CD4-positive, alpha-beta memory T cell (primary cell): ENCODE measurements at regions not wholly inside any gene's neighbourhood (a gene's known extent, or its start where the extent isn't known, plus 50 kb on each side); places are given as distances from the start of the nearest gene placed in this dataset.

Experiments used
- CTCF ChIA-PET: fragments of 350-600 bp; sonication (Branson Sonifier 250); formaldehyde crosslinking; loops from one replicate; lab custom pipeline; 2021; ENCODE audit warnings: inconsistent platforms; ENCODE audit not compliant: partially characterized antibody; lab: Charles Lee
- POLR2A ChIA-PET: fragments of 350-600 bp; sonication (Branson Sonifier 250); formaldehyde crosslinking; loops from one replicate; lab custom pipeline; 2021; ENCODE audit not compliant: partially characterized antibody; lab: Charles Lee
- DNase-seq, 5 donors: peaks; one replicate each; pipeline versions ENCODE4 v3.0.0 to v3.0.0-alpha.2; 2020 to 2022; ENCODE audit warnings: mixed read lengths in 1 of 5
- H3K27ac ChIP-seq: one replicate; pipeline ENCODE4 v1.7.0; 2013; ENCODE audit warnings: low read depth, low read length
- H3K27me3 ChIP-seq: 2 replicates; pipeline ENCODE4 v1.7.0; 2013; ENCODE audit warnings: mild to moderate bottlenecking, low read length, moderate library complexity; ENCODE audit not compliant: insufficient read depth
- H3K36me3 ChIP-seq: 2 replicates; pipeline ENCODE4 v1.7.0; 2013; ENCODE audit warnings: mild to moderate bottlenecking, low read length, moderate library complexity; ENCODE audit not compliant: insufficient read depth
- H3K4me1 ChIP-seq: 2 replicates; pipeline ENCODE4 v1.7.0; 2013; ENCODE audit warnings: mild to moderate bottlenecking, low read length, moderate library complexity; ENCODE audit not compliant: insufficient read depth
- H3K4me3 ChIP-seq, 2 donors: one replicate each; pipeline ENCODE4 v1.7.0; 2013; ENCODE audit warnings: low read length in 2 of 2, mild to moderate bottlenecking in 1 of 2
- H3K9me3 ChIP-seq, 2 donors: one replicate each; pipeline ENCODE4 v1.7.0; 2013; ENCODE audit warnings: low read length in 2 of 2, control low read depth in 1 of 2; ENCODE audit not compliant: control insufficient read depth in 1 of 2
- H3K27ac Mint-ChIP-seq, 7 donors: one replicate each; pipeline ENCODE4 v1.8.0; 2020 to 2021; ENCODE audit warnings: mixed read lengths in 7 of 7, mild to moderate bottlenecking in 6 of 7, inconsistent platforms in 3 of 7, moderate library complexity in 3 of 7
- H3K27me3 Mint-ChIP-seq, 2 donors: one replicate each; pipeline ENCODE4 v1.8.0; 2020 to 2021; ENCODE audit warnings: mixed read lengths in 2 of 2
- H3K36me3 Mint-ChIP-seq, 2 donors: one replicate each; pipeline ENCODE4 v1.8.0; 2020 to 2021; ENCODE audit warnings: mixed read lengths in 2 of 2, inconsistent platforms in 1 of 2, mild to moderate bottlenecking in 1 of 2
- H3K4me1 Mint-ChIP-seq, 4 donors: one replicate each; pipeline ENCODE4 v1.8.0; 2020 to 2021; ENCODE audit warnings: mixed read lengths in 4 of 4, mild to moderate bottlenecking in 1 of 4
- H3K4me3 Mint-ChIP-seq, 8 donors: one replicate each; pipeline ENCODE4 v1.8.0; 2020 to 2021; ENCODE audit warnings: mixed read lengths in 8 of 8, mild to moderate bottlenecking in 7 of 8, moderate library complexity in 6 of 8, inconsistent platforms in 3 of 8
- H3K9me3 Mint-ChIP-seq, 8 donors: one replicate each; pipeline ENCODE4 v1.8.0; 2020 to 2021; ENCODE audit warnings: mixed read lengths in 8 of 8, mild to moderate bottlenecking in 5 of 8, inconsistent platforms in 3 of 8, moderate library complexity in 1 of 8
- intact Hi-C: fragments of 100-400 bp; cut with micrococcal nuclease; formaldehyde crosslinking; loops from one replicate; pipeline ENCODE4 v1.15.1; 2023

DNA sequence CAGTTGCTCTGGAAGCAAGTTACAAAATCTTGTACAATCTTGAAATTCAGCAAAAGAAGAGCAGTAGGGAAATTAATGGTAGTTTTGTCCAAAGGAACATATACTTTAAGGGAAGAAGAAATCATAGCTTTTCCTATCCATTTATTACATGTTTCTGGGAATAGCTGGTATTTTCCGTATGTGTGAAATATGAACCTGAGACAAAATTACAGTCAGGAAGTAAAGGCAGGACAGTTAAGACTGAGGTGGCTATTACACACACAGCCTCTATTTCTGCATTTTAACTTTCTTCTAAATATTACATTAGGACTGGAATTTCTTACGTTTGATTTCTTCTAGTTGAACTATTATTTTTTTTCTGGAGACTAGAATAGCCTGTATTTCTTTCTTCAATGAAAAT, 1197.3 kb downstream of the SORCS3 start:
- H3K27me3 ChIP-seq = no peaks in the 10 kb centered on the region
- Mint-ChIP-seq H3K4me3 (peak overlapping the region; percentile 39 to 82 (median 64)), H3K36me3 (no peaks in the 10 kb centered on the region), H3K4me1 (peaks cover 4 to 20% (median 5%) of the 10 kb centered on the region in 4 donors), H3K27ac (peak overlapping the region in 5 of 7 donors; percentile 21 to 62 (median 54)), H3K27me3 (no peaks in the 10 kb centered on the region), H3K9me3 (peaks cover 0 to 4% (median 0%) of the 10 kb centered on the region in 8 donors)
- intact Hi-C loops = no loop called here
- peaks cover 15% of the 10 kb centered on the region for H3K4me1 ChIP-seq
- DNase-seq = no peak
- H3K9me3 ChIP-seq = no peaks in the 10 kb centered on the region
- H3K27ac ChIP-seq = no peak overlapping the region
- CTCF ChIA-PET = no interaction called here
- peak overlapping the region in 1 of 2 donors; percentile 17 for H3K4me3 ChIP-seq
- POLR2A ChIA-PET = no interaction called here
- no peaks in the 10 kb centered on the region for H3K36me3 ChIP-seq

DNA sequence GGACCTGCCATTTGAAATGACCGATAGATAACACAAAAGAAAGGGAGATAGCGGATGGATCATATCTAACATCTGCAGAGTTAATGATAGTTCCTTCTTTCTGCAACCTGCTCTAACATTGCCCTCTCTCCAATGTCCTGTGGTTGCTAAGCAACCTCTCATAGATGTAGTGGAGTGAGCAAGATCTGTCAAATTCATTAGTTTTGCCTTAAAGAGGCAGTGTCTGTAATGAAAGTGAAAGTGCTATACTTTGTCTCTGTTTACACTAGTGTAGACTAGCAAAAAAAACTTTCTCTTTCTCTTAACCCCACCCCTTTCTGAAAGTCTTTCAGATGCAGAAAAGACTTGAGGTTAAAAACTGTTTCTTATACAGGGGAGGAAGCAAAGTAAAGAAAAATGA, 1196.9 kb downstream of the SORCS3 start:
- H3K4me1 Mint-ChIP-seq = peaks cover 4 to 20% (median 5%) of the 10 kb centered on the region in 4 donors
- no peaks in the 10 kb centered on the region for H3K27me3 ChIP-seq
- H3K9me3 ChIP-seq = no peaks in the 10 kb centered on the region
- H3K27me3 Mint-ChIP-seq = no peaks in the 10 kb centered on the region
- peak overlapping the region in 1 of 2 donors; percentile 17 for H3K4me3 ChIP-seq
- peak overlapping the region; percentile 39 to 82 (median 64) for H3K4me3 Mint-ChIP-seq
- DNase-seq = peak in 3 of 5 donors; percentile 24 to 27 (median 24)
- no peaks in the 10 kb centered on the region for H3K36me3 Mint-ChIP-seq
- intact Hi-C loops = no loop called here
- ChIA-PET POLR2A (no interaction called here), CTCF (no interaction called here)
- no peaks in the 10 kb centered on the region for H3K36me3 ChIP-seq
- H3K27ac Mint-ChIP-seq = peak overlapping the region in 5 of 7 donors; percentile 21 to 62 (median 54)
- H3K4me1 ChIP-seq = peaks cover 13% of the 10 kb centered on the region
- no peak overlapping the region for H3K27ac ChIP-seq
- peaks cover 0 to 4% (median under 1%) of the 10 kb centered on the region in 8 donors for H3K9me3 Mint-ChIP-seq

DNA sequence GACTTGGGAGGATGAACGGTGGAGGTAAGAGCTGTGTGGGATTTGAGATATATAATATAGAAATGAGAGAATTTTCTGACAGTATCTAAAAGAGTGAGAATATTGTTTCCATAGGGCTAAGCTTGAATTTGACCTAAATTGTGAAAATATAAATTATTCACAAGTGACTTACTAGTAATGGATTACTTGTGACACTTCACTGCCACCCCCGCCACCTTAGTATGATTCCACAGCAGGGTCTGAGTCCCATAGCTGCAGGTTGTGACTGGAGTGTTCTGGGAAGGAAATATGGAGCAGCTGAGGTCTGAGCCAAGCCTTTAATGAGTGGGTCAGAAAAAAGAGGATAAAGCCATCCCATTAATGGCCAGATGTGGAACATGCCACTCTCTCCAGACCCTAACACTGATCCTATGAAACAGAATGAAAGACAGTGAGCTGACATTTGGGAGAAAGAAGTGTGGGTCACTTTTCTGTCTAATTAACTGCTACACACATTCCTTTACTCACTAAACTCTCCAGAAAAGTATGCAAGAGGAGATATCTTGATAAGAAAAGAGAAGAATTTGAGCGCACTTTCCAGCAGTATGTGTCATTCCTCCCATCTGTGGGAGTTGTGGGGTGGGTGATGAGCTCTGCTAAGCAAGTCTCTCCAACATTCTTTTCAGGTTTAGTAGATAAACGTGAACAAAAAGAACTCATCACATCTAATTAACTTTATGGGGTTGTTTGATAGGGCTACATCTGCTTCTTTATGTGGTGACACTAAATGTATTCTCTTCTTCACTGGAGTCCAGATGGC, 1193.4 kb downstream of the SORCS3 start:
- H3K4me3 ChIP-seq = no peak overlapping the region
- no peak for DNase-seq
- ChIA-PET POLR2A (no interaction called here), CTCF (no interaction called here)
- H3K27ac ChIP-seq = no peak overlapping the region
- Mint-ChIP-seq H3K4me3 (no peak overlapping the region), H3K36me3 (no peaks in the 10 kb centered on the region), H3K27me3 (no peaks in the 10 kb centered on the region), H3K4me1 (peaks cover 4 to 11% (median 5%) of the 10 kb centered on the region in 4 donors), H3K9me3 (peaks cover 0 to 9% (median 0%) of the 10 kb centered on the region in 8 donors), H3K27ac (no peak overlapping the region)
- H3K27me3 ChIP-seq = no peaks in the 10 kb centered on the region
- no peaks in the 10 kb centered on the region for H3K9me3 ChIP-seq
- peaks cover 7% of the 10 kb centered on the region for H3K4me1 ChIP-seq
- intact Hi-C loops = no loop called here
- no peaks in the 10 kb centered on the region for H3K36me3 ChIP-seq

DNA sequence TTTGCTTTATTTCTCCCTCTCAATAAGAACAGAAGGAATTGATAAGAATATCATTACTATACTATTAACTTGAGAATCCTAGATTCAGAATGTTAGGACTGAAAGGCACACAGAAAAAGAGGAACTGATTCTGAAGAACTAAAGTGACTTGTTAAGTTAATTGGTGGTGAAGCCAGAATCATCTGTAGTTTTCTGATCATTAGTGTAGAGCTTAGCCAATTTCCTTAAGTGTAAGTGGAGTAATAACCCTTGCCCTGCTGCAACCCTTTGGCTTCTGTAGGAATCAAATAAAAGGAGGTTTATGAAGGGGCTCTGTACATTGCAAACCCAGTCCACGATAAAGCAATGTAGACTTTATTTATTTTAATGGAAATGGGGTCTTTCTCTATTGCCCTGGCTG, 1186.0 kb downstream of the SORCS3 start:
- Mint-ChIP-seq H3K36me3 (no peaks in the 10 kb centered on the region), H3K27ac (no peak overlapping the region), H3K4me1 (no peaks in the 10 kb centered on the region), H3K4me3 (no peak overlapping the region), H3K9me3 (peaks cover 0 to 10% (median 4%) of the 10 kb centered on the region in 8 donors), H3K27me3 (no peaks in the 10 kb centered on the region)
- Histone ChIP-seq H3K4me1 (no peaks in the 10 kb centered on the region), H3K36me3 (no peaks in the 10 kb centered on the region), H3K27me3 (no peaks in the 10 kb centered on the region), H3K9me3 (no peaks in the 10 kb centered on the region), H3K4me3 (no peak overlapping the region), H3K27ac (no peak overlapping the region)
- ChIA-PET CTCF (no interaction called here), POLR2A (no interaction called here)
- intact Hi-C loops = no loop called here
- DNase-seq = no peak

DNA sequence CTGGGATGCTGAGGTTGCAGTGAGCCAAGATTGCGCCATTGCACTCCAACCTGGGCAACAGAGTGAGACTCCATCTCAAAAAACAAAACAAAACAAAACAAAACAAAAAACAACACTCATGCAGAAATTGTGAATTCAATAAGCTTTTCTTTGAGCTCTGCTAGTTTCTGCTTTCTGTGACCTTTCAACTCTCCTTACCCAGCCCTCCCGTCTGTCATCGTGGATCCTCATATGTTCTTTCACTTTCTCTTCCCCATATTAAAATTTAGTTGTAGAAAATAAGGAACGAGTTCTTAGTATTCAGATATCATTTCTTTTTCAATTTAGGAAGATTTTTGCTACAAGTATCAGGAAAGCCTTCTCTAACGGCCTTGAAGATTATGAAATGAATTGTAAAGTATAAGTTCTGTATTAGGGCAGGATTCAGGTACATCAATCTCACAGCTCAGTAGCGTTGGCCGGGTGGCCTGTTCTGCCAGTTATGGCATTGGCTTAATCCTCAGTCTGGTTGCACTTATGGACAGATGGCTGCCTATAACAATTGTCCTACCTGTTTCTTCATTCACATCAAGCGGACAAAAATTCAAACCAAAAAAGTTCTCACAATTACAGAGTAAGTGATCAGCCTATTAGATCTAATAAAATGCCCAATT, 1167.0 kb downstream of the SORCS3 start:
- intact Hi-C loops = no loop called here
- Mint-ChIP-seq H3K36me3 (no peaks in the 10 kb centered on the region), H3K4me3 (no peak overlapping the region), H3K4me1 (no peaks in the 10 kb centered on the region), H3K27me3 (peaks cover 0 to 1% of the 10 kb centered on the region in 2 donors), H3K9me3 (peaks cover 0 to 6% (median 3%) of the 10 kb centered on the region in 8 donors), H3K27ac (no peak overlapping the region)
- peaks cover 0 to 4% of the 10 kb centered on the region in 2 donors for H3K9me3 ChIP-seq
- POLR2A ChIA-PET = no interaction called here
- H3K4me3 ChIP-seq = no peak overlapping the region
- no peak for DNase-seq
- H3K27me3 ChIP-seq = no peaks in the 10 kb centered on the region
- CTCF ChIA-PET = no interaction called here
- H3K36me3 ChIP-seq = no peaks in the 10 kb centered on the region
- H3K4me1 ChIP-seq = no peaks in the 10 kb centered on the region
- no peak overlapping the region for H3K27ac ChIP-seq

DNA sequence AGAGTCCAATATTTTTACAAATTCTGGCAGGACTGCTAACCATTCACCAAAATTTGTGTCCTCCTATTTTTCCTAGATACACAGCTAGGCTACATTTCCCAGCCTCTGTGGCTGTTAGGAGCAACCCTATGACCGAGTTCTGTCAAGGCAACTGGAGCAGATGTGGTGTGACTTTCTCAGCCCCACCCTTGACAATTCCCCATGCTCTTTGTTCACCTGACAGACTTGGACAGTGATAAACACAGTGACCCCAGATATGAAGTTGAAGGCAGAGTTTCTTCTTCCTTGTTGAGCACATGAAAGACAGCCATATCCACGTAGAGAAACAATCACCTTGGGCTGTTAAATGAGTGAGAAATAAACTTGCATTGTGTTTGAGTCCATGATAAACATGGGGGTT, 1162.1 kb downstream of the SORCS3 start:
- Histone ChIP-seq H3K27ac (no peak overlapping the region), H3K27me3 (no peaks in the 10 kb centered on the region), H3K9me3 (no peaks in the 10 kb centered on the region), H3K36me3 (no peaks in the 10 kb centered on the region), H3K4me3 (no peak overlapping the region), H3K4me1 (no peaks in the 10 kb centered on the region)
- no peaks in the 10 kb centered on the region for H3K27me3 Mint-ChIP-seq
- no peaks in the 10 kb centered on the region for H3K4me1 Mint-ChIP-seq
- no peak overlapping the region for H3K27ac Mint-ChIP-seq
- peaks cover 0 to 10% (median 2%) of the 10 kb centered on the region in 8 donors for H3K9me3 Mint-ChIP-seq
- ChIA-PET CTCF (no interaction called here), POLR2A (no interaction called here)
- H3K4me3 Mint-ChIP-seq = no peak overlapping the region
- DNase-seq = no peak
- intact Hi-C loops = no loop called here
- H3K36me3 Mint-ChIP-seq = no peaks in the 10 kb centered on the region

DNA sequence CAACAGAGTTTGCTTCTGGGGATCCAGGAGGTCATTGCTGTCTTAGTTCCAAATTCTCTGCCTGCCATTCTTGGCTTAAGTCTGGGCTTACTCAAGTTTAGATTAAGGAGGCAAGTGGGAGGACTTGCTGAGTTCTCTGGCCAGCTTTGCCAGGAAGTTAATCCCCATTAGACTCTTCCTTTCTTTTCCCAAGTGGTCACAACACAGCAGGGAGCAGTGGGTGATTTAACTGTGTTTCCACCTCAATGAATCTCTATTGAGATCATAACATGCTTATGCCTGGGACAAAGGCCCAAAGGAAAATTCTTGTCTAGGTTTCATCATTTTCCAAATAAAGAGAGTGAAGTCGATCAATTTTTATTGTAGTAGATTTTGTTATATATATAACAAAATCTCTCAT, 1159.6 kb downstream of the SORCS3 start:
- no peaks in the 10 kb centered on the region for H3K36me3 Mint-ChIP-seq
- Histone ChIP-seq H3K4me1 (no peaks in the 10 kb centered on the region), H3K4me3 (no peak overlapping the region), H3K27me3 (no peaks in the 10 kb centered on the region), H3K27ac (no peak overlapping the region), H3K36me3 (no peaks in the 10 kb centered on the region), H3K9me3 (no peaks in the 10 kb centered on the region)
- no peaks in the 10 kb centered on the region for H3K27me3 Mint-ChIP-seq
- intact Hi-C loops = no loop called here
- H3K4me3 Mint-ChIP-seq = no peak overlapping the region
- no peak for DNase-seq
- peaks cover 0 to 1% (median 0%) of the 10 kb centered on the region in 4 donors for H3K4me1 Mint-ChIP-seq
- POLR2A ChIA-PET = no interaction called here
- peaks cover 0 to 14% (median 0%) of the 10 kb centered on the region in 8 donors for H3K9me3 Mint-ChIP-seq
- CTCF ChIA-PET = no interaction called here
- H3K27ac Mint-ChIP-seq = no peak overlapping the region
